Adrenal gland (tissue), 9 donors: ENCODE measurements at regions not wholly inside any gene's neighbourhood (a gene's known extent, or its start where the extent isn't known, plus 50 kb on each side); places are given as distances from the start of the nearest gene placed in this dataset.

Source experiments
- DNase-seq, 7 donors: peaks; one replicate each; pipeline ENCODE4 v3.0.0-alpha.2; 2019 to 2020
- H3K27ac ChIP-seq, 5 donors: fragments of 200-600 bp; sonication (generic) in 4 of 5; 1 replicate in 3 of 5; 2 replicates in 2 of 5; pipeline versions ENCODE4 v1.5.1 to v1.8.0; 2016 to 2020; ENCODE audit warnings: mild to moderate bottlenecking in 1 of 5
- H3K27me3 ChIP-seq: fragments of 200-600 bp; 2 replicates; pipeline ENCODE4 v1.8.0; 2021
- H3K36me3 ChIP-seq, 2 donors: fragments of 200-600 bp; replicated peaks in 1 of 2; 1 replicate in 1 of 2; 2 replicates in 1 of 2; pipeline versions ENCODE4 v1.5.1 to v1.8.0; 2018 to 2022
- H3K4me1 ChIP-seq, 2 donors: fragments of 200-600 bp; replicated peaks in 1 of 2; 1 replicate in 1 of 2; 2 replicates in 1 of 2; pipeline versions ENCODE4 v1.5.1 to v1.8.0; 2018 to 2021
- H3K4me3 ChIP-seq, 4 donors: fragments of 200-600 bp; sonication (generic) in 3 of 4; one replicate each; pipeline ENCODE4 v1.5.1; 2016 to 2018
- H3K9me3 ChIP-seq, 3 donors: fragments of 200-600 bp; sonication (generic) in 1 of 3; replicated peaks in 1 of 3; 1 replicate in 2 of 3; 2 replicates in 1 of 3; pipeline versions ENCODE4 v1.5.1 to v1.8.0; 2016 to 2021
- CTCF ChIP-seq, 6 experiments: fragments of 450-650 bp in 4 of 6; fragments of 200-600 bp in 2 of 6; sonication (generic) in 1 of 6; IDR thresholded peaks; 1 replicate in 5 of 6; 2 replicates in 1 of 6; pipeline versions ENCODE4 v1.5.1 to v1.8.0; 2016 to 2021; ENCODE audit warnings: antibody characterized with exemption in 6 of 6, mild to moderate bottlenecking in 2 of 6, moderate library complexity in 1 of 6
- POLR2A ChIP-seq, 2 donors: fragments of 450-650 bp; IDR thresholded peaks; one replicate each; pipeline ENCODE4 v1.6.1; 2017; ENCODE audit warnings: antibody characterized with exemption in 2 of 2, mild to moderate bottlenecking in 2 of 2, moderate library complexity in 1 of 2
- WGBS, 4 donors: extraction: QIAGEN DNeasy Blood & Tissue Kit in 2 of 4; methylation state at CpG; one replicate each; pipeline versions ENCODE4 v1.1.5 to v1.1.7; 2013 to 2017; 5-methylcytosine and 5-hydroxymethylcytosine counted together
- intact Hi-C, 2 donors: fragments of 100-400 bp; cut with DNase I; formaldehyde crosslinking; loops; one replicate each; pipeline versions ENCODE4 v1.14.1 to v1.15.0; 2022 to 2023
- donor health status: healthy with polysubstance abuse.
- donor health status: Bipolar disorder and iron deficiency.
- donor health status: DM: yes; HTN: yes; CAD: no.
- donor health status: DM: no; HTN: no; CAD: no.
- donor health status: DM: no; HTN: no; CAD: no.

- no peaks in the 10 kb centered on the region for H3K36me3 ChIP-seq
- no peaks in the 10 kb centered on the region for H3K4me1 ChIP-seq
- no peak overlapping the region for H3K4me3 ChIP-seq
- no peak for DNase-seq
- no peaks in the 10 kb centered on the region for H3K27me3 ChIP-seq
- no peak for TF ChIP-seq CTCF (IDR thresholded peaks at IDR 0.05)
- no peak for TF ChIP-seq POLR2A (IDR thresholded peaks at IDR 0.05)
- intact Hi-C loops = no loop called here
- no peak overlapping the region for H3K27ac ChIP-seq
- no peaks in the 10 kb centered on the region for H3K9me3 ChIP-seq
These were observed 244.2 kb upstream of the GRID2 start for GRCh38 chr4:92059615-92060014.

GRCh38 chr4:92060333-92060732 is 243.4 kb upstream of the GRID2 start:
- Histone ChIP-seq H3K27ac (no peak overlapping the region), H3K9me3 (no peaks in the 10 kb centered on the region), H3K4me1 (no peaks in the 10 kb centered on the region), H3K4me3 (no peak overlapping the region), H3K36me3 (no peaks in the 10 kb centered on the region), H3K27me3 (no peaks in the 10 kb centered on the region)
- DNase-seq = no peak
- intact Hi-C loops = no loop called here
- 64 to 92% (median 76%) methylated on average over 2 of the region's 2 CpGs for WGBS, 4 donors
- no peak for TF ChIP-seq POLR2A (IDR thresholded peaks at IDR 0.05)
- no peak for TF ChIP-seq CTCF (IDR thresholded peaks at IDR 0.05)

GRCh38 chr4:92064574-92064973 is 239.2 kb upstream of the GRID2 start:
- Histone ChIP-seq H3K4me3 (no peak overlapping the region), H3K27ac (no peak overlapping the region), H3K9me3 (no peaks in the 10 kb centered on the region), H3K4me1 (no peaks in the 10 kb centered on the region), H3K27me3 (no peaks in the 10 kb centered on the region), H3K36me3 (no peaks in the 10 kb centered on the region)
- DNase-seq = no peak
- WGBS, 4 donors = 74 to 88% (median 84%) methylated on average over 2 to 4 of the region's 4 CpGs
- intact Hi-C loops = no loop called here
- no peak for TF ChIP-seq POLR2A (IDR thresholded peaks at IDR 0.05)
- no peak for TF ChIP-seq CTCF (IDR thresholded peaks at IDR 0.05)

GRCh38 chr4:92066485-92066884 is 237.3 kb upstream of the GRID2 start:
- H3K27me3 ChIP-seq = no peaks in the 10 kb centered on the region
- TF ChIP-seq POLR2A (IDR thresholded peaks at IDR 0.05) (no peak), CTCF (IDR thresholded peaks at IDR 0.05) (no peak)
- intact Hi-C loops = no loop called here

More at GRCh38 chr4:92066485-92066884, 237.3 kb upstream of the GRID2 start:
- Histone ChIP-seq H3K4me1 (no peaks in the 10 kb centered on the region), H3K9me3 (no peaks in the 10 kb centered on the region), H3K4me3 (no peak overlapping the region), H3K27ac (no peak overlapping the region), H3K36me3 (no peaks in the 10 kb centered on the region)
- no peak for DNase-seq
